Ramos (cell line): ENCODE measurements at regions not wholly inside any gene's neighbourhood (a gene's known extent, or its start where the extent isn't known, plus 50 kb on each side); places are given as distances from the start of the nearest gene placed in this dataset.
"Not testable (repeated sequence)": the region's sequence is repeated elsewhere in the genome, so short reads cannot be mapped to it uniquely, and the experiment has no call there.

Source experiments
- in situ Hi-C: fragments of 300-500 bp; cut with MboI; formaldehyde crosslinking; loops from one replicate; pipeline ENCODE4 v1.14.3; 2022; ENCODE audit warnings: low sequenced_read_pairs; ENCODE audit not compliant: unreplicated experiment

DNA sequence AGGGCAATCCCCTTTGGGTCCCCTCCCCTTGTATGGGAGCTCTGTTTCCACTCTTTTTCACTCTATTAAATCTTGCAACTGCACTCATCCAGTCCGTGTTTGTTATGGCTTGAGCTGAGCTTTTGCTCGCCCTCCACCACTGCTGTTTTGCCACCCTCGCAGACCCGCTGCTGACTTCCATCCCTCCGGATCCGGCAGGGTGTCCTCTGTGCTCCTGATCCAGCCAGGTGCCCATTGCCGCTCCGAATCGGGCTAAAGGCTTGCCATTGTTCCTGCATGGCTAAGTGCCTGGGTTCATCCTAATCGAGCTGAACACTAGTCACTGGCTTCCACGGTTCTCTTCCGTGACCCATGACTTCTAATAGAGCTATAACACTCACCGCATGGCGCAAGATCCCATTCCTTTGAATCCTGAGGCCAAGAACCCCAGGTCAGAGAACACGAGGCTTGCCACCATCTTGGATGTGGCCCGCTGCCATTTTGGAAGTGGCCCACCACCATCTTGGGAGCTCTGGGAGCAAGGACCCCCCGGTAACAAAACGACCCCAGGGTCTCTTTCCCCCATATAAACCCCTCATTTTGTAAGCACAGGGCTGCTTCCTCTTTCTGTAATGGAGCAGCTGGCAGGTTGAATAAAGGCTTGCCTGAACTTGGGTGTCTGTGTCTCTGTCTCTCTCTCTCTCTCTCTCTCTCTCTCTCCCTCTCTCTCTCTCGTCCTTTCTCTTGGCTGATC, 1166.2 kb downstream of the TAF11L14 start:
- in situ Hi-C loops, result no loop called here

- in situ Hi-C loops, result not testable (repeated sequence)
Measured at GRCh38 chr5:18801413-18801812, 1167.2 kb downstream of the TAF11L14 start.

GRCh38 chr5:18802336-18802735, 1168.1 kb downstream of the TAF11L14 start:
- in situ Hi-C loops, result no loop called here

GRCh38 chr5:18805376-18805775, 1171.1 kb downstream of the TAF11L14 start:
- in situ Hi-C loops, result no loop called here

DNA sequence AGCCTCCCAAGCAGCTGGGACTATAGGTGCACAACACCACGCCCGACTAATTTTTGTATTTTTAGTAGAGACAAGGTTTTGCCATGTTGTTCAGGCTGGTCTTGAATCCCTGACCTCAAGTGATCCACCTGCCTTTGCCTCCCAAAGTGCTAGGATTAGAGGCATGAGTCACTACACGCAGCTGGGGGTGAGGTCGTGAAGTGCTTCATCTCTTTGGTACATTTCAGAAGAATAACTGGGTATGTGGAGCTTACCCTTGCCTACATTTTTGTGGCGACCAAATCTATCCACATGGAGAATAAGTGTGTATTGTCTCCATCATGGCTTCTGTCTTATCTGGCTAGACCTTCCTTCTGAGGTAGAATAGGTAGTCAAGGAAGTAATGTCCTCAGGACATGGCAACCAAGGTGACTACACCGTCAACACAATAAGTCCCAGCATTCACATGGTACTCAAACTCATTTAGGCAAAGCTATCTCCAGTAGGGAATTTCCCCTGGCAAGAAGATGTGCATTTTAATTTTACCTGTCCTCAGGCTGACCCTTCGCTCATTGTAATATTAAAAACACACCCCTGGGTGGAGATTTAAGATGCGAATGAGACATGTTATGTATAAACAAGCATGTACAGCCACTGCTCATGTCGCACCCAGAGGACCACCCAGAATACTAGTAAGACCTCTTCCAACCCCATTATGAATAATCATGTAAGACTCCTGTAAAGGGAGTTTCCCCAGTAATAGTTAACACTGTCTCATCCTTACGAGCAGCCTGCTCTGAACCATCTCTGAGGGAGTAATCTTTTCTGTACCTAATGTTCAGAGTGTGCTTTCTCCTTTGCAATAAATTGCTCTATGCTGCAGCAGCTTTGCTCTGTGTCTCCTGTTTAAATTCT, 1173.2 kb downstream of the TAF11L14 start:
- in situ Hi-C loops, result no loop called here

DNA sequence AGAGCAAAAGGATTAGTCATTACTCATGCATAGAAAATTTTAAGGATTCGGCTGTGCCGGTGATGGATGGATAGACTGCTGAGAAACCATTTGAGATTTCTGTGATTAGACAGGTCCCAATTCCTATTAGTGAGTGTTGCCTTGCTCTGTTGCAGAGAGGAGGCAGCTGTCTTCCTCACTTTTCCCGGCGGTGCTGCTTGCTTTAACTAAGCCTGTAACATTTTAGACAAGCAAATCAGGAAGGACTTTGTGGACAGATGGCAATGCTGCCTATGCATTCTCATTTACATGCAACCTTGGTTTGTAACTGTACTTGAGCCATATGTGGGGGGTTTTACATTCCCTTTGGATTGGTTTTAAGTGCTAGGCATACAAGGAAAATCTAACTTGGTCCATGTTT, 1176.3 kb downstream of the CDH18 start:
- in situ Hi-C loops, result no loop called here

GRCh38 chr5:18828351-18828750, 1159.6 kb downstream of the CDH18 start:
- in situ Hi-C loops, result no loop called here

DNA sequence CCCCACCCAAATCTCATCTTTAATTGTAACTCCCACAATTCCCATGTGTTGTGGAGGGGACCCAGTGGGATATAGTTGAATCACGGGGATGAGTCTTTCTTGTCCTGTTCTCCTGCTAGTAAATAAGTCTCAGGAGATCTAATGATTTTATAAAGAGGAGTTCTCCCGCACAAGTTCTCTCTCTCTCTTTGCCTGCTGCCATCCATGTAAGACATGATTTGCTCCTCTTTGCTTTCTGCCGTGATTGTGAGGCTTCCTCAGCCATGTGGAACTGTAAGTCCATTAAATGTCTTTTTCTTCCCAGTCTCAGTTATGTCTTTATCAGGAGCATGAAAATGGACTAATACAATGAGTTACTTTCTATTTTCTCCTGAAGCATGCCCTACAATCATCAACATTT, 1158.5 kb downstream of the CDH18 start:
- in situ Hi-C loops, result no loop called here

DNA sequence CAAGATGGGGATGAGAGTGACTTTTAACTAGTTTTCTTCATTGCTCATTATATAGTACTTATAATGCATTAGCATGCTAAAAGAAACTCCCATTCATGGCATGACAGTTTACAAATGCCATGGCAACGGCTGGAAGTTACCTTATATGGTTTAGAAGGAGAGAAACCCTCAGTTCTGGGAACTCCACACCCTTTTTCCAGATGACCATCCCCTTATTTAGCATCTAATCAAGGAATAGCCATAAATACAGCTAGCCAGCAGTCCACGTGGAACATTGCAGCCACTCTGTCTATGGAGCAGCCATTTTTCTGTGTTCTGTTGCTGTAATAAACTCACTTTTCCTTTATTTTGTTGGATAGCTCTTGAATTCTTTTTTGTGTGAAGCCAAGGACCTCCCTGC, 1137.8 kb downstream of the CDH18 start:
- in situ Hi-C loops, result no loop called here

DNA sequence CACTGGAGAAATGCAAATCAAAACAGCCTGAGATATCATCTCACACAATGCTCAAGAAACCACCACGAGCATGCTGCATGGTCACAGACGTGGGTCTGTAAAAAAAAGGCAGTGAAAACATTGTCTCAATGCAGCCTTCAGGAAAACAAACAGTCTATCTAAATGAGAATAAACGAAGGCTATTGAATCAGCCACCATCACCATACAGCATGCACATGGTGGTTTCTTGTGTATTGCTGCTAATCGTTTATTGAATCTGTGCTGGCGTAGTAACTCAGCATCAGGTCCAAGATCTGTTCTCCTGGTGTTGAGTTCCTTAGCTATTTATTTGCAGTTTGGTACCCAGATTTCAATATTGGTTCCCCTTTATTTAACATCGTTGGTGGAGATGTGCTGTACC, 1115.0 kb downstream of the CDH18 start:
- in situ Hi-C loops, result no loop called here

GRCh38 chr5:18876565-18876964, 1111.4 kb downstream of the CDH18 start:
- in situ Hi-C loops, result no loop called here

- in situ Hi-C loops, result no loop called here
Measured at GRCh38 chr5:18881615-18882014, 1106.4 kb downstream of the CDH18 start.

DNA sequence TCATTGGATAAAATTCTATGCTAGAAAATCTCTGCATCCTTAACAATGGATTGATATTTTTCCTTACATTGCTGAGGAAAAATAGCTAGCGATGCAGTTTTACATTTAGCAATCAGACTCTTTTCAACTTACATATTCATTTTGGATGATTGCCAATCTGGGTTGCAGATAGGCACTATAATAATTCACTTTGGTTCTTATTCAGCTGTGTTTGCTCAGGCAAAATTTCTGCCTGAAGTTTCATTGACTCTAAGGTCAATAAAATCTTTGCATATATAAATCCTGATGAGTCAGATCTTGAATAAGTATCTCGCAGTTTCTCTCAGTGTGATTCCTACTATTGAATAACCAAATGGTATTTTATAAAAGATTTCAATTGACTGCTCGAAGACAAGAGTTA, 1105.8 kb downstream of the CDH18 start:
- in situ Hi-C loops, result no loop called here

DNA sequence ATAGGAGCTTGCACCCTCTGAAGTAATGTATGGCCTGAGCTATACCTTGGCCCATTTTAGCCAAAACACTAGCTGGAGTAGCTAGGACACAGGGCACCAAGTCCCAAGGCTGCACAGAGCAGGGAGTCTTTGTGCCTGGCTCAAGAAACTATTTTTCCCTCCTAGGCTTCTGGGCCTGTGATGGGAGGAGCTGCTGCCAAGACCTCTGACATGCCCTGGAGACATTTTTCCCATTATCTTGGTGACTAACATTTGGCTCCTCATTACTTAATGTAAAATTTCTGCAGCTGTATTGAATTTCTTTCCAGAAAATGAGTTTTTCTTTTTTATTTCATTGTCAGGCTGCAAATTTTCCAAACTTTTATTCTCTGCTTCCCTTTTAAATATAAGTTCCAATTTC, 1099.2 kb downstream of the CDH18 start:
- in situ Hi-C loops, result no loop called here

DNA sequence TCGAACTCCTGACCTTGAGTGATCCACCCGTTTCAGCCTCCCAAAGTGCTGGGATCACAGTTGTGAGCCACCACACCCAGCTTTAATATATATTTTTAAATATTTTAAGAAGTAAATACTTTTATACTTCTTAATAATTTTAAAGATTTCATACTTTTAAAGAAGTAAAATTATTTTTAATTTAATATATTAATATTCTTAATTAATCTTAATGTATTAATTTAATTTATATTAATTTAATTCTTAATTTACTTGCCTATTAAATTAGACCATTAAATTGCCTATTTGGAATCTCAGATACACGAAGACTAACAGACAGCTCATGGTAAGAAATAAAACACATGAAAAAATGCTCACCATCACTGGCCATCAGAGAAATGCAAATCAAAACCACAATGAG, 1087.4 kb downstream of the CDH18 start:
- in situ Hi-C loops, result no loop called here

GRCh38 chr5:18920966-18921365, 1067.0 kb downstream of the CDH18 start:
- in situ Hi-C loops, result no loop called here

DNA sequence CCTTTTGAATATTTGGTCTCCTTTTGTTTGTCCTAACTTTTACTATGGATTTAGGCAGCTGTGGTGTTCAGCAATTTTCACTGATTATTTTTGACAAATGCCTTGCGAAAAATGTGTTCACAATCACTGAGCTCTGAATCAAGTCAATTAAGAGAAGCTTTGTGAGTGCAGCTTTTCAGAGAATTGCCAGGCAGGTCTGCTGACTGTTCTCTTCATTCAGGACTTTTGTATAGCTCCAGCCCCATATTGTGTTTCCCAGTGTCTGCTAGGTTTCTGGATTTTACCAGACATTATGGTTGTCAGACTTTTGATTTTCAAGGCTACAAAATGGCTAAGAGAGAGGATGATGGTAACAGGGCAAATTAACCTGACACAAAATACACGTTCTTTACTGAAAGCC, 1055.9 kb downstream of the CDH18 start:
- in situ Hi-C loops, result no loop called here

DNA sequence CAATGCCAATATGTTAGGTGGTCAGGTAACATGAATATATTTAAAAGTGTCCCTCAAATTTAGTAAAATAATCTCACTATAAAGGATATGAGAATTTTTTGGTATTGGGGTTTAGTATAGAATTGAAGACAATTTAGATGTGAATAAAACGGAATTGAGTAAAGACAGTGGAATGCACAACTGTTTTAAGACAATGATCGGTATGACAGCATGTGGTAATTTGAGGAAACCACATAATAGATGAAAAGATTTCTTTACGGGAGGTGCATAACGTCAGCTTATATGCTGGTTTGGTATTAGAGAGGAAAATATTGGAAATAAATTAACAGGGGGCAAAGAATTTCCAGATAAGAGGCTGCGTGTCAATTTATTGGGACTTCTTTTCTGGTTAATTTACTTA, 1043.2 kb downstream of the CDH18 start:
- in situ Hi-C loops, result no loop called here

- in situ Hi-C loops, result no loop called here
Measured at GRCh38 chr5:18954239-18954638, 1033.8 kb downstream of the CDH18 start.

DNA sequence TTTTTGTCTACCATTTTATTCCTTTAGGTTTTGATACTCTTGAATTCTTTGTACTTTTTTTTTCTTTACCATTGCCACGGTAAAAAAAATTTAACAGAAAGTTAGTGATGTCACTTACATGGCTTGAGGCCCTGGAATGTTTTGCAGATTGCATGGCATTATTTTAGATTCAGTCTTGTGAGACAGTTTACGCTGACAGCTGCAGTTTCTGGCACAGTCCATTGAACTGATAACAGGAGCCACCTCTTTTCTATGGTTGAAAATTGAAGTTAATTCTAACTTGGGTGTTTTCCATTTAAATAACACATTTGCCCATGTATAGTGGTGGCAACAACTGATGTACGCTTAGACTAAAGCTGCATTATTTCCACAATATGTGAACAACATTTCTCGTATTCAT, 1028.5 kb downstream of the CDH18 start:
- in situ Hi-C loops, result no loop called here

DNA sequence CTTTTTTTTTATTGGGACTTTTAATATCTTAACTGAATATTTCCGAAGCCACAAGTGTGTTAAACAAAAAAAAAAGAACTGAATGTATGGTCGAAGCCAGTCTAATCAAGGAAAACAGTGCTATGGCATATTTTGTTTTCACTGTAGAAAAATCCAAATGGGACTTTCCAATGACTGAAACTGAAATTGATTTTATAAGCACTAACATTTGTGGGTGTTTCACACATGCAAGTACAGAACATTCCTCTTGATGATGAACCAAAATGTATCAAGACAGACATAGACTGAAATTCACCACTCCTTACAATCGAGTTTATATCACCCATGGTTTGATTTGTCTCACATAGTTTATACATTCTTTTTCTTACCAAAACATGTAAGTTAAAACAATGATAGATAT, 1026.8 kb downstream of the CDH18 start:
- in situ Hi-C loops, result no loop called here

DNA sequence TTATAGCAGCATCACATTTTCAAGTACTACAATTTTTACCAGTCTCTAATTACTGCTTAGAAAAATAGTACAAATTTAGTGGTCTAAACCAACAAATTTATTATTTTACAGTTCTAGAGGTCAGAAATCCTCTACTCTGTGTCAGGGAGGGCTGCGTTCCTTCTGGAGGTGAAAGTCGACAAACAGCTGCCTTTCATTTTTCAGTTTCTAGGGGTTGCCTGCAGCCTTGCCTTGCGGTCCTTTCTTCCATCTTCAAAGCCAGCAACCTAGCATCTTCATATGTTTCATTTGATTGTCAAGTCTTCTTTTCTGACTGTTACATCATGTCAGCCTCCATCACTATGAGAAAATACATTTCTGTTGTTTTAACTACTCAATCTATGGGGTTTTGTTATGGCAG, 1022.1 kb downstream of the CDH18 start:
- in situ Hi-C loops, result no loop called here
